HEK293 (cell line): ENCODE measurements at regions not wholly inside any gene's neighbourhood (a gene's known extent, or its start where the extent isn't known, plus 50 kb on each side); places are given as distances from the start of the nearest gene placed in this dataset.

Experiments
- ATF2 ChIP-seq: fragments of 450-650 bp; formaldehyde crosslinking; IDR thresholded peaks from 2 replicates; pipeline ENCODE4 v1.5.1; 2016; ENCODE audit warnings: missing biosample characterization, missing genetic modification characterization, low read depth
- CTCF ChIP-seq: fragments of 450-650 bp; formaldehyde crosslinking; IDR thresholded peaks from 2 replicates; pipeline ENCODE4 v1.5.1; 2016; ENCODE audit warnings: missing biosample characterization, missing genetic modification characterization
- MYNN ChIP-seq: fragments of 450-650 bp; formaldehyde crosslinking; IDR thresholded peaks from 2 replicates; pipeline ENCODE4 v1.5.1; 2016; ENCODE audit warnings: missing biosample characterization, missing genetic modification characterization, borderline replicate concordance
- PBX3 ChIP-seq: sonication (generic); formaldehyde crosslinking; IDR thresholded peaks from 2 replicates; pipeline ENCODE4 v1.8.1; 2022; ENCODE audit warnings: mild to moderate bottlenecking, moderate library complexity, missing genetic modification reagents
- REST ChIP-seq: fragments of 450-650 bp; formaldehyde crosslinking; IDR thresholded peaks from 2 replicates; pipeline ENCODE4 v1.5.1; 2016; ENCODE audit warnings: missing biosample characterization, missing genetic modification characterization
- SP2 ChIP-seq: fragments of 450-650 bp; formaldehyde crosslinking; IDR thresholded peaks from 2 replicates; pipeline ENCODE4 v1.5.1; 2016; ENCODE audit warnings: missing biosample characterization, missing genetic modification characterization
- ZFP37 ChIP-seq: fragments of 450-650 bp; formaldehyde crosslinking; IDR thresholded peaks from 2 replicates; pipeline ENCODE4 v1.5.1; 2016; ENCODE audit warnings: missing biosample characterization, missing genetic modification characterization
- ZNF146 ChIP-seq: fragments of 450-650 bp; formaldehyde crosslinking; IDR thresholded peaks from 2 replicates; pipeline ENCODE4 v1.5.1; 2016; ENCODE audit warnings: missing biosample characterization, missing genetic modification characterization
- ZNF19 ChIP-seq: fragments of 450-650 bp; formaldehyde crosslinking; IDR thresholded peaks from 2 replicates; pipeline ENCODE4; 2016; ENCODE audit warnings: missing biosample characterization, missing genetic modification characterization, low read depth
- ZNF248 ChIP-seq: fragments of 450-650 bp; formaldehyde crosslinking; IDR thresholded peaks from 2 replicates; pipeline ENCODE4 v1.5.1; 2017; ENCODE audit warnings: missing biosample characterization, missing genetic modification characterization
- ZNF274 ChIP-seq, 2 experiments: fragments of 200-500 bp in 1 of 2; fragments of 450-650 bp in 1 of 2; sonication (Bioruptor generic) in 1 of 2; formaldehyde crosslinking in 1 of 2; IDR thresholded peaks; 2 replicates each; pipeline versions ENCODE4 v1.5.1 to v1.6.1; 2014 to 2016; ENCODE audit warnings: borderline replicate concordance in 1 of 2, inconsistent platforms in 1 of 2, low read length in 1 of 2, missing biosample characterization in 1 of 2, missing genetic modification characterization in 1 of 2
- ZNF362 ChIP-seq: fragments of 450-650 bp; formaldehyde crosslinking; IDR thresholded peaks from 2 replicates; pipeline ENCODE4 v1.5.1; 2016; ENCODE audit warnings: missing biosample characterization, missing genetic modification characterization
- ZNF629 ChIP-seq: fragments of 450-650 bp; formaldehyde crosslinking; IDR thresholded peaks from 2 replicates; pipeline ENCODE4 v1.5.1; 2017; ENCODE audit warnings: missing biosample characterization, missing genetic modification characterization

- no peak for TF ChIP-seq CTCF (tag by site-specific recombination)
- no peak for TF ChIP-seq PBX3 (CRISPR knock-in tag)
- TF ChIP-seq ATF2 (tag by site-specific recombination) = no peak
- TF ChIP-seq ZNF629 (tag by site-specific recombination) = no peak
- TF ChIP-seq ZNF362 = no peak
- TF ChIP-seq ZNF248 = no peak
- TF ChIP-seq ZNF274 (IDR thresholded peaks at IDR 0.05; ENCODE audit: low read length) = no peak
- no peak for TF ChIP-seq ZNF274 (tag by site-specific recombination; IDR thresholded peaks at IDR 0.05; ENCODE audit: borderline replicate concordance)
- TF ChIP-seq ZFP37 = no peak
- TF ChIP-seq ZNF146 (tag by site-specific recombination) = no peak
- no peak for TF ChIP-seq REST (tag by site-specific recombination)
- no peak for TF ChIP-seq ZNF19 (tag by site-specific recombination)
- no peak for TF ChIP-seq MYNN (tag by site-specific recombination)
- no peak for TF ChIP-seq SP2 (tag by site-specific recombination)
These were observed 81.4 kb upstream of the CRBN start for GRCh38 chr3:3260870-3261269.
